ENCODE measurements at regions not wholly inside any gene's neighbourhood (a gene's known extent, or its start where the extent isn't known, plus 50 kb on each side); places are given as distances from the start of the nearest gene placed in this dataset.

GRCh38 chr19:30106417-30107095, 164.5 kb downstream of the URI1 start:
- Histone ChIP-seq H3K27ac (ENCODE audit: extremely low read depth, low read depth, low read length) (no peak overlapping the region), H3K4me1 (ENCODE audit: control insufficient read depth, insufficient read depth, low read length) (no peaks in the 10 kb centered on the region), H3K36me3 (ENCODE audit: control insufficient read depth in 2 of 2, insufficient read depth in 1 of 2, low read length in 2 of 2) (no peaks in the 10 kb centered on the region), H3K4me3 (ENCODE audit: low read depth, low read length) (no peak overlapping the region), H3K9me3 (ENCODE audit: control insufficient read depth, insufficient read depth, low read depth, low read length) (no peaks in the 10 kb centered on the region)
- TF ChIP-seq KLF1 (tag by site-specific recombination; IDR thresholded peaks at IDR 0.05), result 0 out of 2 replicates have a peak, but pooled peaks have one; percentile 1
- TF ChIP-seq ZNF366 (tag by site-specific recombination; conservative IDR thresholded peaks at IDR 0.05), result no peak
- no peak for TF ChIP-seq ZNF777 (tag by site-specific recombination; IDR thresholded peaks at IDR 0.05; ENCODE audit: borderline replicate concordance)
- TF ChIP-seq HIC1 (tag by site-specific recombination; IDR thresholded peaks at IDR 0.05), result no peak
- ChIA-PET POLR2A (interaction anchor here (0.6 to 0.7 kb wide), 3 partner anchors 25 to 124 kb away, joined by 3 read pairs; no protein-coding TSS in a partner anchor), CTCF (interaction anchor here (1.6 kb wide), 1 partner anchor 563 kb away, joined by 3 read pairs; no protein-coding TSS in a partner anchor)

DNA sequence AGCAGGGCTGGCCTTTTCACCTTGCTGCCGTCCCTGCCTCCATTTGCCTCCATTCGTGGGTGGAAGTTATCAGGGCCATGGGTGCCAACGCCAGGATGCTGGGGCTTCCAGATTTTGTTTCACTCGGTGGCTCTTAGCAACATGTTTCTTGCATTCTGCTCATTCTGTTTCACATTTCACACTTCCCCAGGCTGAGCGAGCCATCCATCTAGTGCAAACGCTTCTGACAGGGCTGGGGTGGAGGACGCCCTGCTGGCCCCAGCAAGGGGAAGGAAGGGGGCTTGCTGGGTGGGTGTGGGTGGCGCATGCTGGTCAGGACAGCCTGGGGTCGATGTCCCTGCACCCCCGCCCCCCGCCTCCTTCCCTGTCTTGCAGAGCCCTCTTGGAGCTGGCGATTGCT, 165.2 kb downstream of the URI1 start:
- Histone ChIP-seq H3K4me1 (ENCODE audit: control insufficient read depth, insufficient read depth, low read length) (no peaks in the 10 kb centered on the region), H3K27ac (ENCODE audit: extremely low read depth, low read depth, low read length) (no peak overlapping the region), H3K36me3 (ENCODE audit: control insufficient read depth in 2 of 2, insufficient read depth in 1 of 2, low read length in 2 of 2) (no peaks in the 10 kb centered on the region), H3K9me3 (ENCODE audit: control insufficient read depth, insufficient read depth, low read depth, low read length) (no peaks in the 10 kb centered on the region), H3K4me3 (ENCODE audit: low read depth, low read length) (no peak overlapping the region)
- POLR2A ChIA-PET, result interaction anchor here (1.5 kb wide), 1 partner anchor 16 kb away, joined by 3 read pairs; no protein-coding TSS in a partner anchor
- CTCF ChIA-PET, result interaction anchor here (0.6 to 1.6 kb wide), 2 partner anchors 363 to 563 kb away, joined by 3 to 4 read pairs; no protein-coding TSS in a partner anchor
- TF ChIP-seq ZNF626 (tag by site-specific recombination; IDR thresholded peaks at IDR 0.05), result no peak
- TF ChIP-seq ZFHX2 (tag by site-specific recombination; conservative IDR thresholded peaks at IDR 0.05), result 0 out of 2 replicates have a peak, but pooled peaks have one; percentile 22
- no peak for TF ChIP-seq KLF7 (tag by site-specific recombination; IDR thresholded peaks at IDR 0.05; ENCODE audit: borderline replicate concordance)
- TF ChIP-seq ZIC2 (tag by site-specific recombination; IDR thresholded peaks at IDR 0.05), result peak; percentile 67
- TF ChIP-seq BCL6B (tag by site-specific recombination; IDR thresholded peaks at IDR 0.05), result no peak
- no peak for TF ChIP-seq ZNF223 (tag by site-specific recombination; IDR thresholded peaks at IDR 0.05)

DNA sequence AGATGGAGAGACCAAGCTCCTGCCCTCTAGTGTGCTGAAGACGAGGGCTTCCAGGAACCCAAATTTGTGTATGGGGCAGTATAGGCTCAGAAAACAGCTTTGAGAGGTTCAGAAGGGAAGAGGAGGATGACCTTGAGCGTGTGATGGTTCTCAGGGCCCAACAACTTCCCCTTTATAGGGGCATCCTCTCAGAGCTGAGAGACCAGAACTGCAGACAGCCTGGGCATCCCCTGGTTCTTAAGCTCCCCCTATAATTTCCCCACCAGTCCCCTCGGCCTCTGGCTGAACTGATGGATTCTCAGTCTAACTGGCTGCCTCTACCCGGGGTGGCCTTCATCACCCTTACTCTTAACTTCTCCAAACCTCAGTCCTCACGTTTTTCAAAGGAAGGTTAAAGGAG, 167.5 kb downstream of the URI1 start:
- no peak for TF ChIP-seq GLI2 (tag by site-specific recombination; IDR thresholded peaks at IDR 0.05; ENCODE audit: borderline replicate concordance, low read depth)
- no peak for TF ChIP-seq ZNF48 (tag by site-specific recombination; IDR thresholded peaks at IDR 0.05)
- TF ChIP-seq ZFP69B (tag by site-specific recombination; IDR thresholded peaks at IDR 0.05), result no peak
- TF ChIP-seq ZNF544 (tag by site-specific recombination; IDR thresholded peaks at IDR 0.05), result no peak
- no peak for TF ChIP-seq RBAK (tag by site-specific recombination; IDR thresholded peaks at IDR 0.05)
- TF ChIP-seq ZNF121 (tag by site-specific recombination; IDR thresholded peaks at IDR 0.05), result no peak
- H3K4me1 ChIP-seq (ENCODE audit: control insufficient read depth, insufficient read depth, low read length), result no peaks in the 10 kb centered on the region
- CTCF ChIA-PET, result interaction anchor here (1.2 to 1.5 kb wide), 2 partner anchors 24 to 251 kb away, joined by 3 to 4 read pairs; no protein-coding TSS in a partner anchor
- no peaks in the 10 kb centered on the region for H3K9me3 ChIP-seq (ENCODE audit: control insufficient read depth, insufficient read depth, low read depth, low read length)
- H3K4me3 ChIP-seq (ENCODE audit: low read depth, low read length), result no peak overlapping the region
- H3K36me3 ChIP-seq (ENCODE audit: control insufficient read depth in 2 of 2, insufficient read depth in 1 of 2, low read length in 2 of 2), result no peaks in the 10 kb centered on the region
- no peak overlapping the region for H3K27ac ChIP-seq (ENCODE audit: extremely low read depth, low read depth, low read length)
- POLR2A ChIA-PET, result no interaction called here
